T-helper 1 cell treated with Interleukin-12 subunit alpha and Interleukin-12 subunit beta and Interleukin-4 antibody, amounts not matched to agents 30 μg/mL and 1 μg/mL, for 36 hours (primary cell): ENCODE measurements at regions not wholly inside any gene's neighbourhood (a gene's known extent, or its start where the extent isn't known, plus 50 kb on each side); places are given as distances from the start of the nearest gene placed in this dataset.

ENCODE experiments used
- H3K27ac Mint-ChIP-seq: one replicate; pipeline ENCODE4 v1.8.0; 2021; ENCODE audit warnings: mild to moderate bottlenecking, mixed read lengths
- H3K27me3 Mint-ChIP-seq: one replicate; pipeline ENCODE4 v1.8.0; 2021; ENCODE audit warnings: low read depth, mixed read lengths
- H3K36me3 Mint-ChIP-seq: one replicate; pipeline ENCODE4 v1.8.0; 2021; ENCODE audit warnings: low read depth, mixed read lengths
- H3K4me1 Mint-ChIP-seq: one replicate; pipeline ENCODE4 v1.8.0; 2021; ENCODE audit warnings: low read depth, mixed read lengths
- H3K4me3 Mint-ChIP-seq: one replicate; pipeline ENCODE4 v1.8.0; 2021; ENCODE audit warnings: mild to moderate bottlenecking, moderate library complexity, mixed read lengths
- H3K9me3 Mint-ChIP-seq: one replicate; pipeline ENCODE4 v1.8.0; 2021; ENCODE audit warnings: mixed read lengths

GRCh38 chr5:144101616-144102015, 68.8 kb downstream of the YIPF5 start:
- Mint-ChIP-seq H3K4me3 (no peak overlapping the region), H3K27ac (no peak overlapping the region), H3K27me3 (no peaks in the 10 kb centered on the region), H3K36me3 (no peaks in the 10 kb centered on the region), H3K4me1 (no peaks in the 10 kb centered on the region), H3K9me3 (no peaks in the 10 kb centered on the region)

- Mint-ChIP-seq H3K9me3 (no peaks in the 10 kb centered on the region), H3K4me3 (no peak overlapping the region), H3K36me3 (no peaks in the 10 kb centered on the region), H3K27ac (no peak overlapping the region), H3K27me3 (peaks cover 2% of the 10 kb centered on the region), H3K4me1 (no peaks in the 10 kb centered on the region)
Measured at GRCh38 chr5:144102361-144102760, 68.1 kb downstream of the YIPF5 start.

- Mint-ChIP-seq H3K27ac (no peak overlapping the region), H3K4me3 (no peak overlapping the region), H3K9me3 (no peaks in the 10 kb centered on the region), H3K36me3 (no peaks in the 10 kb centered on the region), H3K4me1 (no peaks in the 10 kb centered on the region), H3K27me3 (peaks cover 3% of the 10 kb centered on the region)
Measured at GRCh38 chr5:144102979-144103378, 67.5 kb downstream of the YIPF5 start.

- Mint-ChIP-seq H3K9me3 (no peaks in the 10 kb centered on the region), H3K36me3 (no peaks in the 10 kb centered on the region), H3K27me3 (peaks cover 3% of the 10 kb centered on the region), H3K4me1 (no peaks in the 10 kb centered on the region), H3K27ac (no peak overlapping the region), H3K4me3 (no peak overlapping the region)
Measured at GRCh38 chr5:144103611-144104485, 66.6 kb downstream of the YIPF5 start.

- H3K4me3 Mint-ChIP-seq: no peak overlapping the region
- H3K36me3 Mint-ChIP-seq: no peaks in the 10 kb centered on the region
- no peak overlapping the region for H3K27ac Mint-ChIP-seq
- peaks cover 6% of the 10 kb centered on the region for H3K27me3 Mint-ChIP-seq
- H3K9me3 Mint-ChIP-seq: no peaks in the 10 kb centered on the region
- H3K4me1 Mint-ChIP-seq: no peaks in the 10 kb centered on the region
Measured at GRCh38 chr5:144105371-144105770, 65.1 kb downstream of the YIPF5 start.

GRCh38 chr5:144108131-144108530, 62.3 kb downstream of the YIPF5 start:
- H3K4me1 Mint-ChIP-seq: no peaks in the 10 kb centered on the region
- H3K27ac Mint-ChIP-seq: no peak overlapping the region
- H3K27me3 Mint-ChIP-seq: peaks cover 22% of the 10 kb centered on the region
- no peak overlapping the region for H3K4me3 Mint-ChIP-seq
- no peaks in the 10 kb centered on the region for H3K36me3 Mint-ChIP-seq
- H3K9me3 Mint-ChIP-seq: no peaks in the 10 kb centered on the region
